Choroid plexus epithelial cell (primary cell): ENCODE measurements at regions not wholly inside any gene's neighbourhood (a gene's known extent, or its start where the extent isn't known, plus 50 kb on each side); places are given as distances from the start of the nearest gene placed in this dataset.

Experiments used
- DNase-seq: peaks from one replicate; pipeline ENCODE4 v3.0.0-alpha.2; 2010; ENCODE audit warnings: low read depth
- H3K4me3 ChIP-seq: 2 replicates; pipeline ENCODE4 v1.5.1; 2011; ENCODE audit warnings: low read depth, mild to moderate bottlenecking, control low read depth, low read length, moderate library complexity
- CTCF ChIP-seq: conservative IDR thresholded peaks from 2 replicates; pipeline ENCODE4 v1.5.1; 2011; ENCODE audit warnings: low read depth, mild to moderate bottlenecking, control low read depth, inconsistent platforms, low read length, moderate library complexity

- no peak overlapping the region for H3K4me3 ChIP-seq
- TF ChIP-seq CTCF: no peak
- no peak for DNase-seq
Observed at GRCh38 chr4:79017481-79017880, 78.2 kb upstream of the PAQR3 start.

GRCh38 chr4:79016878-79017277, 77.6 kb upstream of the PAQR3 start:
- TF ChIP-seq CTCF: no peak
- no peak overlapping the region for H3K4me3 ChIP-seq
- no peak for DNase-seq

GRCh38 chr4:79015411-79015810, 76.2 kb upstream of the PAQR3 start:
- H3K4me3 ChIP-seq: no peak overlapping the region
- TF ChIP-seq CTCF: no peak
- no peak for DNase-seq

- TF ChIP-seq CTCF: no peak
- DNase-seq: no peak
- H3K4me3 ChIP-seq: no peak overlapping the region
Observed at GRCh38 chr4:79014230-79014629, 75.0 kb upstream of the PAQR3 start.

- H3K4me3 ChIP-seq: no peak overlapping the region
- no peak for DNase-seq
- TF ChIP-seq CTCF: no peak
Observed at GRCh38 chr4:79013756-79014155, 74.5 kb upstream of the PAQR3 start.

- no peak for DNase-seq
- H3K4me3 ChIP-seq: no peak overlapping the region
- TF ChIP-seq CTCF: no peak
Observed at GRCh38 chr4:78990938-78991810, 51.9 kb upstream of the PAQR3 start.

GRCh38 chr4:78989697-78990270, 50.5 kb upstream of the PAQR3 start:
- no peak overlapping the region for H3K4me3 ChIP-seq
- TF ChIP-seq CTCF: no peak
- no peak for DNase-seq
